IPS-15b (cell line): ENCODE measurements at regions not wholly inside any gene's neighbourhood (a gene's known extent, or its start where the extent isn't known, plus 50 kb on each side); places are given as distances from the start of the nearest gene placed in this dataset.
"Not testable (repeated sequence)": the region's sequence is repeated elsewhere in the genome, so short reads cannot be mapped to it uniquely, and the experiment has no call there.

Source experiments
- H3K27me3 ChIP-seq: one replicate; pipeline ENCODE4 v1.6.1; 2013; ENCODE audit warnings: low read length; ENCODE audit not compliant: control insufficient read depth, insufficient read depth
- H3K36me3 ChIP-seq: one replicate; pipeline ENCODE4 v1.6.1; 2013; ENCODE audit warnings: low read length; ENCODE audit not compliant: control insufficient read depth, insufficient read depth
- H3K4me1 ChIP-seq: one replicate; pipeline ENCODE4 v1.6.1; 2013; ENCODE audit warnings: mild to moderate bottlenecking, low read length; ENCODE audit not compliant: control insufficient read depth, insufficient read depth
- H3K4me3 ChIP-seq: one replicate; pipeline ENCODE4 v1.5.1; 2013; ENCODE audit warnings: low read depth, low read length
- H3K9ac ChIP-seq: one replicate; pipeline ENCODE4 v1.6.1; 2013; ENCODE audit warnings: low read depth, mild to moderate bottlenecking, low read length
- H3K9me3 ChIP-seq: one replicate; pipeline ENCODE4 v1.6.1; 2013; ENCODE audit warnings: mild to moderate bottlenecking, low read length; ENCODE audit not compliant: control insufficient read depth, insufficient read depth

DNA sequence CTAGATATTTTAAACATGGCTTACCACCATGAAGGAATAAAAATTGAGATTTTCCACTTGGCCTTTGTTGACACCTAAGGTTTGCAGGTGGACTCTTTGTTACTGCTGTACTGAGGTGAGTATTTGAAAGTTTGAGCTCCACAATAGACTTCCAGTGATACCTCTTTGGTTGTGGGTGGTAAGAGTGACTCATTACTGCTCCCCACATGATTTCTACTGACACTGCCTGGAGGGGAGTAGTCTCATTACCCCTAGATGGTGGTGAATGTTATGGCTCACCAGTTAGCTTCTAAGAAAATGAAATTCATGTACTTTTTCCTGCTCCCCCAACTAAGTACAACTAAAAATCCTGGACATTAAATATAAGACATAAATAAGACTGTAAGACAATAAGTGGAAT lies 1183.1 kb upstream of the TMEFF2 start:
- H3K4me1 ChIP-seq = no peaks in the 10 kb centered on the region
- peaks cover 16% of the 10 kb centered on the region for H3K27me3 ChIP-seq
- H3K36me3 ChIP-seq = no peaks in the 10 kb centered on the region
- no peaks in the 10 kb centered on the region for H3K9me3 ChIP-seq
- H3K4me3 ChIP-seq = no peak overlapping the region
- no peak overlapping the region for H3K9ac ChIP-seq

DNA sequence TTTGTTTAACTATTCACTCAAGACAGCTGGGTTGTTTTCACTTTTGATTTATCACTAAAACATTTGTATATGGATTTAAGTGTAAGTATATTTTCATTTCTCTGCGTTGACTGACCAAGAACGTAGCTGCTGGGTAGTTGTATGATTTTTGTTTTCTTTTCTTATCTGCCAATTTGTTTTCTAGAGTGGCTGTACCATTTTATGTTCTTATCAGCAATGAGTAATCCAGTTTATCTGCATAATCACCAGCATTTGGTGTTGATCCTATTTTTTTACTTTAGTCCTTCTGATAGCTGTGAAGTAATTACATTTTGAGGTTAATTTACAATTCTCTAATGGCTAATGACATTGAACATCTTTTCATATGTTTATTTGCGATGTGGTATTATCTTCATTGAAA lies 1178.4 kb upstream of the TMEFF2 start:
- H3K4me3 ChIP-seq = no peak overlapping the region
- H3K9me3 ChIP-seq = no peaks in the 10 kb centered on the region
- H3K27me3 ChIP-seq = no peaks in the 10 kb centered on the region
- no peaks in the 10 kb centered on the region for H3K4me1 ChIP-seq
- H3K9ac ChIP-seq = no peak overlapping the region
- H3K36me3 ChIP-seq = no peaks in the 10 kb centered on the region

DNA sequence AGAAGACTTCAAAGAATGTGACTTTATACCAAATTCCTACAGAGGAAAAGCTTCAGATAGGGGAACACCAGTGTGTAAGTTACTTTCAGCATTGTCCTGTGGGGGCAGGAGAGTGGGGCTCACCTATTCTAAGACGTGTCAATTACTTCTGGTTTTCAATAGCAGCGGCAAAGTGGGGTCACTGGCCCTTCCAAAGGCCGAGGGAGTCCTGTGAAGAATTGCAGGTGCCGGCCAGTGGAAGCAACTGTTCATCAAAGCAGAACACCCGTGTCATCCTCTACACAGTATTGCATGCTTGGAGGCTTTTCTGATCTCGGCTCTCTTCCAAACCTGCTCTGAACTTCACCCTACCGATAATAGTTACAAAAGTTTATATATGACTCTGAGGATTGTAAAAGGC lies 1176.5 kb upstream of the TMEFF2 start:
- no peaks in the 10 kb centered on the region for H3K9me3 ChIP-seq
- no peaks in the 10 kb centered on the region for H3K4me1 ChIP-seq
- H3K36me3 ChIP-seq = no peaks in the 10 kb centered on the region

DNA sequence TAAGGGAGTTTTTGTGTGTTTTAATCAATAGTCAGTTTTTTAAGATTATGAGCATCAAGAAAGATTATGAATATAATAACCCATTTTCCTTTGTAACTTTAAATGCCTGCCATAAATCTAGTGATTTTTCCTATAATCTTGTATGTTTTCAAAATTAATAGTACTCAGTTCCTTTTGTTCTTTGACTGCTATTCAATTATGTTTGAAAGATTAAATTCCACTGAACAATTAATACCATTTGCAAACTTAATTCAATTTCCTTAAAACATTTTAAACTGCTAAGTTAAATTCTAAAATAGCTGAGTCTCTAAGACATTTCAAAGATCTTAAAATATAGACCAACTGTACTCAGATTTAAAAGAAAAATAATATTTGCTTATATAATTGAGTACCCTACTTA lies 1173.9 kb upstream of the TMEFF2 start:
- no peaks in the 10 kb centered on the region for H3K36me3 ChIP-seq
- no peak overlapping the region for H3K4me3 ChIP-seq
- H3K9ac ChIP-seq = no peak overlapping the region
- H3K27me3 ChIP-seq = no peaks in the 10 kb centered on the region
- H3K9me3 ChIP-seq = no peaks in the 10 kb centered on the region
- H3K4me1 ChIP-seq = no peaks in the 10 kb centered on the region

More for the DNA sequence above, 1176.5 kb upstream of the TMEFF2 start:
- no peak overlapping the region for H3K9ac ChIP-seq
- no peaks in the 10 kb centered on the region for H3K27me3 ChIP-seq
- H3K4me3 ChIP-seq = no peak overlapping the region

DNA sequence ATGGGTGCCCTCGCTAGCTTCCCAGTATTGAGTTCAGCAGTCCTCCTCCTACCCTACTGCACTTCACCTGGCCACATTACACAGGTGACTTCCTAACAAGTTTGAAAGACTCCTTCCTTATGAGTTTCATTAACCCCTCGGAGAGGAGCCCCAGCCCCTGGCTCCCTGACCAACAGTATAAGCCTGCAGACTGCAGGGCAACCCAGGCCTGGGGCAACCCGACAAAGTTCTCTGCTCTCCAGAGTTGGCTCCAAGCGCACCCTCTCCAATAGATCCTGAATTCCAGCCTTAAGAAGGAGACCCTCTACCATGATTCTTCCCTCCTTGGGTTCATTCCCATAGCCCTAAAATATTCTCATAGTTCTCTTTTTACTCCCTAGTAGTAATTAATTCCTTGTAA lies 1162.8 kb upstream of the TMEFF2 start:
- Histone ChIP-seq H3K9ac (no peak overlapping the region), H3K4me1 (no peaks in the 10 kb centered on the region), H3K36me3 (no peaks in the 10 kb centered on the region), H3K4me3 (no peak overlapping the region), H3K9me3 (no peaks in the 10 kb centered on the region), H3K27me3 (no peaks in the 10 kb centered on the region)

DNA sequence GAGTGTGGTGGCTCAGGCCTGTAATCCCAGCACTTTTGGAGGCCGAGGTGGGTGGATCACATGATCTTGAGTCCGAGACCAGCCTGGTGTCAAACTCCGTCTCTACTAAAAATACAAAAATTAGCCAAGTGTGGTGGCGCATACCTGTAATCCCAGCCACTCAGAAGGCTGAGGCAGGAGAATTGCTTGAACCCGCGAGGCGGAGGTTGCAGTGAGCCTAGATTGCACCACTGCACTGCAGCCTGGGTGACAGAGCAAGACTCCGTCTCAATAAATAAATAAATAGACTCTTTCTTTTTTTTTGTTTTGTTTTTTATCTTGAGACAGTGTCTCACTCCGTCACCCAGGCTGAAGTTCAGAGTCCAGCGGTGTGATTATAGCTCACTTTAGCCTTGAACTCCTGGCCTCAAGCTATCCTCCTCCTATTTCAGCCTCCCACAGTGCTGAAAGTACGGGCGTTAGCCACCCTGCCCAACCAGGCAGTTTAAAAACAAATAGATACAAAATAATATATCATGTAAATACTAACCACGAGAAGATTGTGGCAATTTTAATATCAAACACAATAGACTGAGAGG lies 1158.0 kb upstream of the TMEFF2 start:
- not testable (repeated sequence) for H3K27me3 ChIP-seq, H3K9me3 ChIP-seq, H3K36me3 ChIP-seq

DNA sequence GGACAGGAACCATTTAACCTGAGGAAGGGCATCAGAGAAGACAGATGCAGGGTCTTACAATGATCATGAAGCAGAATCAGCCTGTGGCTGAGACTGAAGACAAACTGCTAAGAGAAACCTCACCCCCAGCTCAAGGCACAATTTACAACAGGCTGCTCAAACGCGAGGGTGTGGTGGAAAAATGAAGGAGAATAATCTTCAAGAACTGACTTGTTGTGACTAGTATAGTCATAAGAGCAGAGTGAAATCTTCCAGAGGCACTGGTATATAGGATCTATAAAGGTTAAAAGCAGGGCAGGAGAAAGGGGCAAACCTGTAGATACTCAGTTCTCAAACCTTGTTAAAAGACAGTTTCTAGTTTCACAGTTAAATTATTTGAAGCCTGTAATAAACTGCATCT lies 1155.8 kb upstream of the TMEFF2 start:
- Histone ChIP-seq H3K4me1 (peaks cover 8% of the 10 kb centered on the region), H3K9ac (no peak overlapping the region), H3K27me3 (no peaks in the 10 kb centered on the region), H3K36me3 (no peaks in the 10 kb centered on the region), H3K4me3 (no peak overlapping the region), H3K9me3 (no peaks in the 10 kb centered on the region)

More for the DNA sequence above, 1158.0 kb upstream of the TMEFF2 start:
- H3K4me3 ChIP-seq, H3K9ac ChIP-seq, H3K4me1 ChIP-seq: not testable (repeated sequence)

DNA sequence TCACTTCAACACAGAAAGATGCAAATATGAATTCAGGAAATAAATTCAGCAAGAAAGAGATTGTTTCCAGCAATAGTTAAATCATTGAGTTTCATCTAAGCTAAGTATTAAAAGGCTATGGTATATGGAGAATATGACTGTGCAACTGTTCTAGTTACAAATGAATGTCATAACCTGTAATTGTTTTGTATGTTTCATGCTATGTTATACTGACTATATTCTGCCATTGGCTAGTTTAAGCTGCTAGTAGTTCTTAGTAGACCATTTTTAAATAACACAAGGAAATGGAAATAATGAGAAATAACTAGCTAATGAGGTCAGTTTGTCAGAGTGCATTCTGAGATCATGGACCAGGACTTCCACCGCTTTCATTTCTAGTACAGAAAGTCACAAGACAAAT lies 1154.9 kb upstream of the TMEFF2 start:
- Histone ChIP-seq H3K27me3 (no peaks in the 10 kb centered on the region), H3K9me3 (no peaks in the 10 kb centered on the region), H3K4me1 (peaks cover 8% of the 10 kb centered on the region), H3K36me3 (no peaks in the 10 kb centered on the region), H3K9ac (no peak overlapping the region), H3K4me3 (no peak overlapping the region)

DNA sequence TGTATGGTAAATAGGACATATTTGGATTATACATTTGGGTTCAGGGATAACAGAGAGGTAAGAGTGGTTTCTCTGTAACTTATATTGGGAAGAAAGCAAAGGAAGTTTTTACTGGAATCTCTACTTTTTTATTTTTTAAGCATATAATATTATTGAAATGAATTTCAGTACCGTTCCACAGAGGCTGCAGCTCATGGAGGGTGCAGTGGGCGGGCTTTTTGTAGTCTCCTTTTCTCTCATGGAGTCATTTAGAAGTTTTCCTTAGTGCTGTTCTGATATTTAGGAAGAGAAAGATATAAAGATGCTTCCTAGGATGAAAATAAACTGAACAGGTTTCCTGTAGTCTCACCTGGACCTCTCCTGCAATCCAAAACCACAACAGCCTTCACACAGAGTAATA lies 1153.3 kb upstream of the TMEFF2 start:
- Histone ChIP-seq H3K4me3 (no peak overlapping the region), H3K4me1 (peaks cover 8% of the 10 kb centered on the region), H3K9ac (no peak overlapping the region), H3K9me3 (no peaks in the 10 kb centered on the region), H3K27me3 (no peaks in the 10 kb centered on the region), H3K36me3 (no peaks in the 10 kb centered on the region)

DNA sequence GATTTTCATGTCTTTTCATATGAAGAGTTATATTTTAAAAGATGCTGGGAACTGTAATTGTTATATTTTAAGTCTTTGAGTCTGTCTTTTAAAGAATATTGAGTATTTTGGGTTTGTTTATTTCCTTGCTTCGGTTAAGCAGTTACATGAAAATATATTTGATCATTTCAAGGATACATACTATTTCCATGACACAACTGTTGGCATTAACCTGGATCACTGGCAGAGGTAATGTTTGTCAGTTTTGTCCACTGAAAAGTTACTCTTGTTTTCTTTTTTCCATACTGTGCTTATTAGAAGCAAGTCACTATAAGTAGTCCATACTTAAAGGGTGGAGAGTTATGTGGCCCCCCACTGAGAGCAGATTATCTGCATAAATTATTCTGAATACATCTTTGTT lies 1142.0 kb upstream of the TMEFF2 start:
- H3K9me3 ChIP-seq = no peaks in the 10 kb centered on the region
- no peak overlapping the region for H3K4me3 ChIP-seq

DNA sequence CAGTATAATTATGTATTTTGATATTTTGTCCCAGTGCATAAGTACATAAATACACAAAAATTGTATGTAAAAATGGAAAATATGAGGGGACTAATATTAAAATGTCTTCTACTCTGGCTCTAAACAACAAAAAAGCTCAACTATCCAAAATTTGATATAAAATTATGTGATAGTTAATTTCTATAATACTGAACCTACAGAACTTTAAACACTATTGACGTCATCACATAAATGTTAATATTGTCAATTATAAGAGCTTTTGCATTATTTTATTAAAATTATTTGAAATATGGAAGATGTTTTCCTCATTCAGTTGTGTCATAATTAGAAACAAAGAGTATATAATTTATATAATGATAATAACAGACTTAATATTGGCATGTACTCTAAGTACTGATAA lies 1139.7 kb upstream of the TMEFF2 start:
- H3K4me3 ChIP-seq = no peak overlapping the region
- no peak overlapping the region for H3K9ac ChIP-seq
- H3K4me1 ChIP-seq = no peaks in the 10 kb centered on the region
- no peaks in the 10 kb centered on the region for H3K27me3 ChIP-seq
- H3K36me3 ChIP-seq = no peaks in the 10 kb centered on the region
- H3K9me3 ChIP-seq = no peaks in the 10 kb centered on the region

More for the DNA sequence above, 1142.0 kb upstream of the TMEFF2 start:
- no peaks in the 10 kb centered on the region for H3K27me3 ChIP-seq
- no peak overlapping the region for H3K9ac ChIP-seq
- no peaks in the 10 kb centered on the region for H3K4me1 ChIP-seq
- no peaks in the 10 kb centered on the region for H3K36me3 ChIP-seq

DNA sequence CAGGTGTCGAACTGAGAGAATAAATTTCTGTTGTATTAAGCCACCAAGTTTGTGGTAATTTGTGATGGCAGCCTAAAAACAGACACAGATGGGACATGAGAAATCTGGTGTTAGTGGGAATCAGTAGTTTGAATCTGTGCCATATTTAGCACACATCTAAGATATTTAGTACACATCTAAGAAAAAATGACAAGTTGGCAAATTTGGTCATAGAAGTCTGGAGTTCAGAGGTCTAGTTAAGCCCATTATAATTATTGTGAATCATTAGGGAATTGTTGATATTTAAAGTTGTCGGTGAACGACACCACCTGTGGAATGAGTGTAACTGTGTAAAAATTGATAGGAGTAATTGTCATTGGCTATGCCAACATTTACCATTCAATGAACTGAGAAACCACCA lies 1138.8 kb upstream of the TMEFF2 start:
- no peaks in the 10 kb centered on the region for H3K9me3 ChIP-seq

More for the DNA sequence above, 1138.8 kb upstream of the TMEFF2 start:
- H3K36me3 ChIP-seq = no peaks in the 10 kb centered on the region
- no peak overlapping the region for H3K4me3 ChIP-seq
- H3K27me3 ChIP-seq = no peaks in the 10 kb centered on the region
- no peak overlapping the region for H3K9ac ChIP-seq
- no peaks in the 10 kb centered on the region for H3K4me1 ChIP-seq
